ACC112 (cell line): ENCODE measurements at regions not wholly inside any gene's neighbourhood (a gene's known extent, or its start where the extent isn't known, plus 50 kb on each side); places are given as distances from the start of the nearest gene placed in this dataset.
"Not testable (repeated sequence)": the region's sequence is repeated elsewhere in the genome, so short reads cannot be mapped to it uniquely, and the experiment has no call there.

ENCODE experiments used
- H2AFZ ChIP-seq: fragments of 200-600 bp; sonication (generic); one replicate; pipeline ENCODE4 v1.6.0; 2017; ENCODE audit warnings: antibody characterized with exemption, low read length; ENCODE audit not compliant: unreplicated experiment
- H3K27ac ChIP-seq: fragments of 200-600 bp; sonication (generic); 2 replicates; pipeline ENCODE4 v1.5.1; 2014; ENCODE audit warnings: low read depth, mild to moderate bottlenecking, antibody characterized with exemption, low read length, moderate library complexity
- H3K27me3 ChIP-seq: fragments of 200-600 bp; sonication (generic); 2 replicates; pipeline ENCODE4 v1.6.1; 2014; ENCODE audit warnings: mild to moderate bottlenecking, antibody characterized with exemption, low read length, moderate library complexity, mixed read lengths; ENCODE audit not compliant: insufficient read depth
- H3K36me3 ChIP-seq: fragments of 200-600 bp; sonication (generic); 2 replicates; pipeline ENCODE4 v1.6.1; 2016; ENCODE audit warnings: mild to moderate bottlenecking, antibody characterized with exemption, low read length, moderate library complexity, mixed read lengths; ENCODE audit not compliant: insufficient read depth
- H3K4me1 ChIP-seq: fragments of 200-600 bp; sonication (generic); one replicate; pipeline ENCODE4 v1.6.1; 2016; ENCODE audit warnings: low read length, mixed read lengths; ENCODE audit not compliant: insufficient read depth, unreplicated experiment, control insufficient read depth
- H3K4me3 ChIP-seq: fragments of 200-600 bp; sonication (generic); 2 replicates; pipeline ENCODE4 v1.5.1; 2014; ENCODE audit warnings: mild to moderate bottlenecking, low read depth, low read length
- H3K79me2 ChIP-seq: fragments of 200-600 bp; sonication (generic); one replicate; pipeline ENCODE4 v1.6.0; 2016; ENCODE audit warnings: low read length; ENCODE audit not compliant: control insufficient read depth, unreplicated experiment, insufficient read depth

DNA sequence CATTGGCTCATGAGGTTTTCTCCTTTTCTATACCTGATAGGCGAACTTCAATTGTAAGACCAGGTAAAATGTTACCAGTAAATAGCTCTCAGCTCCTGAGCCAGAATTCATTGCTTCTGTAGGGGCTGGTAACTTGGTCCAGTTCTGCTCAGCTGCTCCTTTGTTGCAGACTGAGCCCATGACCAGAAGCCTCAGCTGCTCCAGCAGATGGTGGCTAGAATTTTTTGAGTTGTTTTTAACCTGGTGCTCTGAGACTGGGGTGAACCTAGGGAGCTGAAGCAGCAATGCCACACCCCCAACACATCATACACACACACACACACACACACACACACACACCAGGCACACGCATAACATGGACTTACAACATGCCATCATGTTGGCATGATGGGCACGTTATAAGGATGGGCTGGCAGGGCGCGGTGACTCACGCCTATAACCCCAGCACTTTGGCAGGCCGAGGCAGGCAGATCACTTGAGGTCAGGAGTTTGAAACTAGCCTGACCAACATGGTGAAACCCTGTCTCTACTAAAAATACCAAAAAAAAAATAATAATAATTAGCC, 103.1 kb downstream of the QRSL1 start:
- Histone ChIP-seq H3K79me2 (no peaks in the 10 kb centered on the region), H3K4me3 (no peak overlapping the region), H3K27ac (no peak overlapping the region), H3K4me1 (no peaks in the 10 kb centered on the region), H2AFZ (no peak overlapping the region), H3K36me3 (no peaks in the 10 kb centered on the region), H3K27me3 (peaks cover 7% of the 10 kb centered on the region)

DNA sequence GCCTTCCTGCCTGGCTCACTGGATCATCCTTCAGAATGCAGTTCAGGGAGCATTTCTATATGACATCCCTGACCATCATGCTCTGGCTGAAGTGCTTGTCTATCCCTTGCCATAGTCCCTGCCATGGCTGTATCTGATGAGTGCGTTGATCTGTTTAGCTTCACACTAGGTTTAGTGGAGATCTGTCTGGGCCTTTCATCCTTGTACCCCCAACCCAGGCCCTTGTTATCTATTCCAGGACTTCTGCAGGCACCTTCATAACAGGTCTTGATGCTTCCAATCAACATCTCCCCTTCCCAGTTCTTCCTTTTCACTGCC, 102.4 kb downstream of the QRSL1 start:
- no peak overlapping the region for H2AFZ ChIP-seq
- H3K27ac ChIP-seq, result no peak overlapping the region
- H3K4me3 ChIP-seq, result no peak overlapping the region
- no peaks in the 10 kb centered on the region for H3K4me1 ChIP-seq
- H3K36me3 ChIP-seq, result no peaks in the 10 kb centered on the region
- H3K79me2 ChIP-seq, result no peaks in the 10 kb centered on the region
- H3K27me3 ChIP-seq, result peaks cover 7% of the 10 kb centered on the region

DNA sequence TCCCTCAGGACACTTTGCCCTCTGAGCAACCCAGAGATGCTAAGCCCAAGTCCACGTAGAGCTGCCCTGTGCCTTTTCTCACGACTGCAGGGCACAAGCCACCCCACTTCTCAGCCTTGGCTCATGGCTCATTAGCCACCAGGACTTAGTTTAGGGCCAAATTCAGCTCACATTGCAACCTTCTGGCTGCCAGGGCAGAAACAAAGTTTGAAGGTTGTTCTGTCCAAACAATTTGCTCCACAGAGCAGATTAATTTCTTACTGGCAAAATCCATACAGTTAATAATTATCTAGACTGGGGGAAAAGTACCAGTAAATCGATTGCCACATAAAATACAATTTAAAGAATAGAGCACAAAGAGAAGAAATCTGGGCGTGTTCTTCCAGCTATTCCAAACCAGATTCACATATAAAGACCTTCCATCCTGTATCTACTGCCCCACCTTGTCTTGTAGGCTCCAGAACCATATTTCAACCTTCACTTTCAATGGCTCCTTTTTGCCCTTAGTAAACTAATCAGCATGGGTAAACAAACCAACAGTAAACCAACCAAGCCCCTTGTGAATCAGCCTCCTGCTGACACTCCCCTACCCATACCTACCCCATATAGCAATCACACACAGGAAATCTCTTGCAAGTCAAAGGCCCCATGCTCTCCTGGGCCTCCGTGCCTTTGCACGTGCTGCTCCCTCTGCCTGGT, 101.9 kb downstream of the QRSL1 start:
- Histone ChIP-seq H3K27ac (no peak overlapping the region), H3K36me3 (no peaks in the 10 kb centered on the region), H3K79me2 (no peaks in the 10 kb centered on the region), H2AFZ (no peak overlapping the region), H3K4me3 (no peak overlapping the region), H3K27me3 (peaks cover 7% of the 10 kb centered on the region; the same call in 1 of the 2 replicates), H3K4me1 (no peaks in the 10 kb centered on the region)

DNA sequence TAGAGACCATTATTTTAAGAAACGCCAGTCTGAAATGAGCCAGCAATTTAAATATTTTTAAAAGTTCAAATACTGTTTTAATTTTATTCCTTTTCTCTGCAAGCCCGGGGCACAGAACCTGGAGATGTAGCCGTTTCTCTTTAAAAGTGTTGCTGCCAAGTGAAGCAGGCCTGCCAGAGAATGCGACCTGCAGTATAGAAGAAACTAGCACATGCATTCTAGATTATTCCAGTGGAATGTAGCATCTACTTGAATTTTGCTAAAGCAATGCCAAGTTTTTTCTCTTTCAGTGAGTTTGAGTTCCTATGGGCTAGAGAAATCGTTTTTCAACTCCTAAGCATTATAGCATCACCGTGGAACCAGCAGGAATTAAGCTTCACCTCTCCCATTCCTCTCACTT, 101.3 kb downstream of the QRSL1 start:
- peaks cover 7% of the 10 kb centered on the region; the same call in 1 of the 2 replicates for H3K27me3 ChIP-seq
- H2AFZ ChIP-seq, result no peak overlapping the region
- no peak overlapping the region for H3K27ac ChIP-seq
- no peaks in the 10 kb centered on the region for H3K36me3 ChIP-seq
- H3K4me1 ChIP-seq, result no peaks in the 10 kb centered on the region
- H3K79me2 ChIP-seq, result no peaks in the 10 kb centered on the region
- H3K4me3 ChIP-seq, result no peak overlapping the region

DNA sequence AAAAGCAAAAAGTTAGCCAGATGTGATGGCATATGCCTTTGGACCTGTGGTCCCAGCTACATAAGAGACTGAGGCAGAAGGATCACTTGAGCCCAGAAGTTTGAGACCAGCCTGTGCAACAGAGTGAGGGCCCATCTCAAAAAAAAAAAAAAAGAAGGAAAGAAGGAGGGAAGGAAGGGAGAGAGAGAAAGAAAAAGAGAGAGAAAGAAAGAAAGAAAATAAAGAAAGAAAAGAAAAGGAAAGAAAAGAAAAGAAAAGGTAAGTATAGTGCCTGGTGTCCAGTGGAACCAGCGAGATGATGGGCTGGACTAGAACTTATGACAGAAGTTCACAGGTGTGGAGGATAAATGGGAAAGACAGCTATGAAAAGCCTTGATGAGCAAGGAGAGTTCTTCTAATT, 100.9 kb downstream of the QRSL1 start:
- no peaks in the 10 kb centered on the region for H3K79me2 ChIP-seq
- H3K27ac ChIP-seq, result no peak overlapping the region
- H2AFZ ChIP-seq, result no peak overlapping the region
- H3K36me3 ChIP-seq, result no peaks in the 10 kb centered on the region
- no peak overlapping the region for H3K4me3 ChIP-seq
- no peaks in the 10 kb centered on the region for H3K4me1 ChIP-seq
- H3K27me3 ChIP-seq, result peaks cover 7% of the 10 kb centered on the region; the same call in 1 of the 2 replicates

DNA sequence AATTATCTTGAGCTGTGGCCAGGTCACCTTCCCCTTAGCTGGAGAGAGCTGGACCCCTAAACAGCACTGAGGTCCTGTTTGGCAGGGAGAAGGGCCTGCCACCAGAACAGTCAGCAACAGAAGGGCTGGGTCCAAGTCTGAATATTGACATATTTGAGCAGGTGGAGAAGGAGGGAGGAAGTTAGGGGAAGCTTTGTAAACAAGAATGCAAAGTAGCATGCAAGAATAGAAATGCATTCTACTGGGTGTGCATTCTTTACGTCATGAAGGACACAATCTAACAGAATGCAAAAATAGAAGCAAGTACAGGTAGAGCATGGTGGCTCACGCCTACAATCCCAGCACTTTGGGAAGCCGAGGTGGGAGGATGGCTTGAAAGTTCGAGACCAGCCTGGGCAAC, 100.5 kb downstream of the QRSL1 start:
- no peaks in the 10 kb centered on the region for H3K79me2 ChIP-seq
- H3K27ac ChIP-seq, result no peak overlapping the region
- H3K4me1 ChIP-seq, result no peaks in the 10 kb centered on the region
- peaks cover 7% of the 10 kb centered on the region; the same call in 1 of the 2 replicates for H3K27me3 ChIP-seq
- no peak overlapping the region for H3K4me3 ChIP-seq
- no peaks in the 10 kb centered on the region for H3K36me3 ChIP-seq
- H2AFZ ChIP-seq, result no peak overlapping the region

DNA sequence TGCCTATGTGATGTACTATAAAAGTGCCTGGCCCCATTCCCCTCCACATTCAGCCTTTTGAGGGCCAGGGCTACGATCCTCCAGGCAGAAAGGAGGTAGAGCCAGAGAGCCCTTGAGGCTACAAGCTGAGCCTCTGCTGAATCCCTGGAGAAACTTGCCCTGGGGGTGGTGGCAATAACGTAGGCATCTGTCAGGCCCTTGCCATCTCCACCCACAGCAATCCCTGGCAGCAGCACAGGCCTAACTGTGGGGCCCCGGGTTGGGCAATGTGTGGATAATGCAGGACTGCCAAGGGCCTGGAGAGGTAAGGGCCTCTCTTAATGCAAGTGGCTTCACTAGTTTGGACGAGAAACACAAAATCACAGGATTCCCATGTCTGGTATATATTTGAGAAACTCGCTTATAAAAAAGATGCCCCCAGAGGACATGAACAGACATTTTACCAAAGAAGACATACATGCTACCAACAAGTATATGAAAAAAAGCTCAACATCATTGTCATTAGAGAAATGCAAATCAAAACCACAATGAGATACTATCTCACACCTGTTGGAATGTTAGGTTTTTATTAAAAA, 99.0 kb downstream of the QRSL1 start:
- no peaks in the 10 kb centered on the region for H3K36me3 ChIP-seq
- H3K4me1 ChIP-seq, result no peaks in the 10 kb centered on the region
- no peak overlapping the region for H3K27ac ChIP-seq
- no peaks in the 10 kb centered on the region for H3K79me2 ChIP-seq
- no peak overlapping the region for H2AFZ ChIP-seq
- peaks cover 3% of the 10 kb centered on the region; the same call in 1 of the 2 replicates for H3K27me3 ChIP-seq
- H3K4me3 ChIP-seq, result no peak overlapping the region

DNA sequence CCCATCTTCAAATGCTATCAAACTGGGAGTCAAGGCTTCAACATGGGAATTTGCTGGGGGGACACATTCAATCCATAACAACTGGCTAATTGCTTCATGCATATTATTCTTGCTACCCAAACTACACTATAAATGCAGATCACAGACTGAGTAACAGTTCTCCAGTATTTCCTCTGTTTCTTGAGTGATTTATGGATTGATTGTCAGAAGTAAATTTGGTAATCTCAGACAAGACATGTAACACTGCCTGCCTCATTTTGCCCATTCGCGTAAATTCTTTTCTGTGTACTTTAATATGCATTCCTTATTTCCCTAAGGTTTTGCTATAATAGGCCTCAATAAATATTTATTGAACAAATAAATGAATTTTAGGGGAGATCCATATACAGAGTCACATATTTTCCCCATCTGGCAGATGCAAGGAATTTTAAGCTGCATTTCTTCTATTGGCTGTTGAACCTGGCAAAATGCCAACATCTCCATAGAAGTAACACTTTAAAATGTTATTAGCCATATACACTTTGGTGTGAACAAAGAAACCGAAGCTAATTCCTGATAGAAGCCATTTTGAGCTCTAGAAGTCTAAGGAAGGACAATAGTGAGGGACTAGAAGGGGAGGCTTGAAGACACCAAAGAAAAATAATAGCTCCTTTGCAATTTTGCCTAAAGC, 98.2 kb downstream of the QRSL1 start:
- Histone ChIP-seq H3K27ac (no peak overlapping the region), H2AFZ (no peak overlapping the region), H3K4me3 (no peak overlapping the region), H3K36me3 (no peaks in the 10 kb centered on the region), H3K4me1 (no peaks in the 10 kb centered on the region), H3K79me2 (no peaks in the 10 kb centered on the region), H3K27me3 (peaks cover 3% of the 10 kb centered on the region; the same call in 1 of the 2 replicates)

DNA sequence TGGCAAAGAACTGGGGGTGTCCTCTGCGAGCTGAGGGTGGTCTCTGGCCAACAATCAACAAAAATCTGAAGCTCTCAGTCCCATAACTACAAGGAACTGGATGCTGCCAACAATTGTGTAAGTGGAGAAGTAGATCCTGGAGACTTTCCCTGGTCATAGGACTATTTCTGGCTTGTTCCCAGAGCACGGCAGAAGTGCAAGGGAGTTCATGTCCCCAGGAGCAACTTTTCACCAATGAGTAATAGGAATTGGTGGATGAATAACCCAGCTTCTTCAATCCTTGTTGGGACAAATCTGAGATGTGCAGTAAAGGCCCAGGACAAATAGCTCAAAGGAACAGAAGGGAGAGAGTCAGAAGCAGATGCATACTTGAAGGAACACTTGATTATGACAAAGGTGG, 95.5 kb downstream of the QRSL1 start:
- Histone ChIP-seq H3K79me2 (no peaks in the 10 kb centered on the region), H3K4me1 (peaks cover 3% of the 10 kb centered on the region), H3K27ac (no peak overlapping the region), H3K4me3 (no peak overlapping the region), H2AFZ (peak overlapping the region; percentile 21), H3K27me3 (no peaks in the 10 kb centered on the region), H3K36me3 (no peaks in the 10 kb centered on the region)

DNA sequence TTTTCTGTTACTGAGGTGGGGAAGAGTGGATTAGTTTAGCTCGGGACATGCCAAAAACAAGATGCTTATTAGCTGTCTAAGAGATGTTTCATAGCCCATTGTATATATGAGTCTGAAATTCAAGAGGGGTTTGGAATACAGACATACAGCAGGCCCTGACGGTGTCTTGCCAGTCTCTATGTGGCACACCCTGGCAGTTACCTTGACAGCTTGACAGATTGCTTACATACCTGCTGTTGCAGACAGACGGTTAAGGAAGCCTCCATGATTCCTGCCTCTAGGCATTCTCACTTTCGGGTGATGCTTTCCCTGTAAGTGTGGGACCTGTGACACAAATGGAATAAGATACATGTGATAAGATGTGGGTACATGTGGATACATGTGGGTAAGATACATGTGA, 95.0 kb downstream of the QRSL1 start:
- no peak overlapping the region for H3K4me3 ChIP-seq
- H2AFZ ChIP-seq, result no peak overlapping the region

DNA sequence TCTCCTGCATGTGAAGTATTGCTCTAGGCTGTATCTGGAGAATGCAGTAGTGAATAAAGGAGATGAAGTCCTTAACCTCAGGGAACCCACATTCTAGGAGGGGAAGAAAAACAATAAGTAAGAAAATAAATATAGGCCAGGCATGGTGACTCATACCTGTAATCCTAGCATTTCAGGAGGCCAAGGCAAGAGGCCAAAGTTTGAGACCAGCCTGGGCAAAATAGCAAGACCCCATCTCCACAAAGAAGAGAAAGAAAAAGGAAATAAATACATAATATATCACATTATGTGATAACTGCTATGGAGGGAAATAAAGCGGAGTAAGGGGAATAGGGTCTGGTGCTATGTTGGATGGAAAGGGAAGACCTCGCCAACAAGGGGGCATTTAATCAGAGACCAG, 94.0 kb downstream of the QRSL1 start:
- not testable (repeated sequence) for H3K4me3 ChIP-seq, H3K36me3 ChIP-seq, H3K27me3 ChIP-seq, H3K27ac ChIP-seq, H3K79me2 ChIP-seq, H3K4me1 ChIP-seq, H2AFZ ChIP-seq

More for the DNA sequence above, 95.0 kb downstream of the QRSL1 start:
- H3K27me3 ChIP-seq, result no peaks in the 10 kb centered on the region
- peaks cover 3% of the 10 kb centered on the region for H3K4me1 ChIP-seq
- no peak overlapping the region for H3K27ac ChIP-seq
- H3K79me2 ChIP-seq, result no peaks in the 10 kb centered on the region
- H3K36me3 ChIP-seq, result no peaks in the 10 kb centered on the region
